Activated CD8-positive, alpha-beta T cell treated with anti-CD3 and anti-CD28 coated beads for 36 hours (primary cell): ENCODE measurements at regions not wholly inside any gene's neighbourhood (a gene's known extent, or its start where the extent isn't known, plus 50 kb on each side); places are given as distances from the start of the nearest gene placed in this dataset.
"Not testable (repeated sequence)": the region's sequence is repeated elsewhere in the genome, so short reads cannot be mapped to it uniquely, and the experiment has no call there.

ENCODE experiments used
- ATAC-seq: fragments of 200-7000 bp; cut with Tn5 transposase; one replicate; pipeline ENCODE4 v1.10.0; 2021; ENCODE audit warnings: mild to moderate bottlenecking, moderate library complexity
- CTCF ChIA-PET: fragments of 350-600 bp; sonication (Branson Sonifier 250); formaldehyde crosslinking; loops from one replicate; lab custom pipeline; 2021; ENCODE audit warnings: antibody characterized with exemption; lab: Charles Lee
- POLR2A ChIA-PET: fragments of 350-600 bp; sonication (Branson Sonifier 250); formaldehyde crosslinking; loops from one replicate; lab custom pipeline; 2021; ENCODE audit warnings: antibody characterized with exemption; lab: Charles Lee
- DNase-seq: peaks from one replicate; pipeline ENCODE4 v3.0.0-alpha.2; 2020
- H3K27ac Mint-ChIP-seq: one replicate; pipeline ENCODE4 v1.8.0; 2021; ENCODE audit warnings: mild to moderate bottlenecking, mixed read lengths
- H3K27me3 Mint-ChIP-seq: one replicate; pipeline ENCODE4 v1.8.0; 2021; ENCODE audit warnings: mixed read lengths
- H3K36me3 Mint-ChIP-seq: one replicate; pipeline ENCODE4 v1.8.0; 2021; ENCODE audit warnings: low read depth, mixed read lengths
- H3K4me1 Mint-ChIP-seq: one replicate; pipeline ENCODE4 v1.8.0; 2021; ENCODE audit warnings: low read depth, mixed read lengths
- H3K4me3 Mint-ChIP-seq: one replicate; pipeline ENCODE4 v1.8.0; 2021; ENCODE audit warnings: mild to moderate bottlenecking, moderate library complexity, mixed read lengths
- H3K9me3 Mint-ChIP-seq: one replicate; pipeline ENCODE4 v1.8.0; 2021; ENCODE audit warnings: mixed read lengths
- CTCF ChIP-seq: fragments of 200-600 bp; IDR thresholded peaks from one replicate; pipeline ENCODE4 v1.8.0; 2022; ENCODE audit warnings: antibody characterized with exemption, mild to moderate bottlenecking
- intact Hi-C: fragments of 100-400 bp; cut with micrococcal nuclease; formaldehyde crosslinking; loops from one replicate; pipeline ENCODE4 v1.10.0; 2022

GRCh38 chr3:124149771-124150170 lies 157.8 kb upstream of the ROPN1 start:
- ATAC-seq (no peak), DNase-seq (no peak)
- intact Hi-C loops = no loop called here
- TF ChIP-seq CTCF = no peak
- no peaks in the 10 kb centered on the region for H3K27me3 Mint-ChIP-seq
- no peaks in the 10 kb centered on the region for H3K4me1 Mint-ChIP-seq
- no peaks in the 10 kb centered on the region for H3K36me3 Mint-ChIP-seq
- no peak overlapping the region for H3K4me3 Mint-ChIP-seq
- ChIA-PET POLR2A (no interaction called here), CTCF (interaction anchor here (0.9 kb wide), 1 partner anchor 68 kb away, joined by 3 read pairs; no protein-coding TSS in a partner anchor)
- H3K27ac Mint-ChIP-seq = no peak overlapping the region
- H3K9me3 Mint-ChIP-seq = no peaks in the 10 kb centered on the region

- H3K9me3 Mint-ChIP-seq, intact Hi-C loops, H3K36me3 Mint-ChIP-seq, H3K27ac Mint-ChIP-seq, ATAC-seq, H3K27me3 Mint-ChIP-seq, H3K4me3 Mint-ChIP-seq, H3K4me1 Mint-ChIP-seq, DNase-seq, POLR2A ChIA-PET, CTCF ChIA-PET: not testable (repeated sequence)
These were observed 161.0 kb upstream of the ROPN1 start for GRCh38 chr3:124152891-124153290.

GRCh38 chr3:124156866-124157712 lies 165.2 kb upstream of the ROPN1 start:
- no peak overlapping the region for H3K4me3 Mint-ChIP-seq
- H3K4me1 Mint-ChIP-seq = no peaks in the 10 kb centered on the region
- no peak for DNase-seq
- ATAC-seq = no peak
- no peak for TF ChIP-seq CTCF
- H3K27me3 Mint-ChIP-seq = peaks cover 2% of the 10 kb centered on the region
- CTCF ChIA-PET = no interaction called here
- H3K9me3 Mint-ChIP-seq = no peaks in the 10 kb centered on the region
- no peaks in the 10 kb centered on the region for H3K36me3 Mint-ChIP-seq
- no peak overlapping the region for H3K27ac Mint-ChIP-seq
- intact Hi-C loops = no loop called here
- POLR2A ChIA-PET = no interaction called here

GRCh38 chr3:124157748-124158147 lies 165.8 kb upstream of the ROPN1 start:
- H3K9me3 Mint-ChIP-seq = no peaks in the 10 kb centered on the region
- H3K4me3 Mint-ChIP-seq = no peak overlapping the region
- intact Hi-C loops = no loop called here
- H3K27ac Mint-ChIP-seq = no peak overlapping the region
- ChIA-PET POLR2A (no interaction called here), CTCF (no interaction called here)
- H3K27me3 Mint-ChIP-seq = peaks cover 2% of the 10 kb centered on the region
- ATAC-seq (no peak), DNase-seq (no peak)
- H3K4me1 Mint-ChIP-seq = no peaks in the 10 kb centered on the region
- no peak for TF ChIP-seq CTCF
- no peaks in the 10 kb centered on the region for H3K36me3 Mint-ChIP-seq

GRCh38 chr3:124158168-124158881 lies 166.4 kb upstream of the ROPN1 start:
- no peaks in the 10 kb centered on the region for H3K4me1 Mint-ChIP-seq
- no peak overlapping the region for H3K27ac Mint-ChIP-seq
- no peaks in the 10 kb centered on the region for H3K9me3 Mint-ChIP-seq
- peaks cover 2% of the 10 kb centered on the region for H3K27me3 Mint-ChIP-seq
- ChIA-PET POLR2A (no interaction called here), CTCF (no interaction called here)
- no peak for DNase-seq
- no peaks in the 10 kb centered on the region for H3K36me3 Mint-ChIP-seq
- intact Hi-C loops = no loop called here
- no peak for TF ChIP-seq CTCF
- no peak overlapping the region for H3K4me3 Mint-ChIP-seq
- ATAC-seq = no peak
